Nephron (organoid): ENCODE measurements at regions not wholly inside any gene's neighbourhood (a gene's known extent, or its start where the extent isn't known, plus 50 kb on each side); places are given as distances from the start of the nearest gene placed in this dataset.

ENCODE experiments used
- H3K27ac Mint-ChIP-seq, 3 experiments: 2 replicates each; pipeline ENCODE4 v1.8.0; 2020; ENCODE audit warnings: mixed read lengths in 3 of 3, mild to moderate bottlenecking in 2 of 3, moderate library complexity in 1 of 3
- H3K27me3 Mint-ChIP-seq: 2 replicates; pipeline ENCODE4 v1.8.0; 2021; ENCODE audit warnings: low read depth, mild to moderate bottlenecking, moderate library complexity, mixed read lengths
- H3K36me3 Mint-ChIP-seq: 2 replicates; pipeline ENCODE4 v1.8.0; 2020; ENCODE audit warnings: low read depth, mixed read lengths
- H3K4me1 Mint-ChIP-seq: 2 replicates; pipeline ENCODE4 v1.8.0; 2020; ENCODE audit warnings: mixed read lengths
- H3K4me3 Mint-ChIP-seq, 3 experiments: 2 replicates each; pipeline ENCODE4 v1.8.0; 2020; ENCODE audit warnings: mild to moderate bottlenecking in 3 of 3, mixed read lengths in 3 of 3, moderate library complexity in 2 of 3
- H3K9me3 Mint-ChIP-seq: 2 replicates; pipeline ENCODE4 v1.8.0; 2020; ENCODE audit warnings: mixed read lengths
- TF ChIP-seq, protein P1 (sequence below), 3 experiments: fragments of 200-600 bp; sonication (generic); IDR thresholded peaks; one replicate each; pipeline ENCODE4 v1.5.0; 2021; ENCODE audit warnings: antibody characterized with exemption in 3 of 3; ENCODE audit not compliant: unreplicated experiment in 3 of 3

DNA sequence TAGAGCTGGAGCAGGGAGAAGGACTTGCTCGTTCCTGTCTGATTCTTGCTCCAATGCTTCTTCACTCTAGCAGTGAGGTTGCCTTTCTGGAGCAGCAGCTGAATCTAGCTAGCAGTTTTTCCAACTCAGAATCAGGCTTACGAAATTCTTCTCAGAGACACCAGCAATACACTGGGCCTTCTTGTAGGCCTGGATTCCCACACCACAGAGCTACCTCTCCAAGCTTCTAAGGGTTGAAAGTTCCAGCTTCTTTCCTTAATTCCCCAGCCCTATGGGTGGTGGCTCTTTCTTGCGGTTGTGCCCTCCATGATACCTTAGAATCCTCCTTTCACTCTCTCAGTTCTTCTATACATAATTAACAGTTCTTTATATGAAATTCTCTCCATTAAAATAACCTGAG, 586.6 kb downstream of the INHBA start:
- H3K4me1 Mint-ChIP-seq: peaks cover 5% of the 10 kb centered on the region
- H3K9me3 Mint-ChIP-seq: peaks cover 5% of the 10 kb centered on the region
- TF ChIP-seq, protein P1, sequence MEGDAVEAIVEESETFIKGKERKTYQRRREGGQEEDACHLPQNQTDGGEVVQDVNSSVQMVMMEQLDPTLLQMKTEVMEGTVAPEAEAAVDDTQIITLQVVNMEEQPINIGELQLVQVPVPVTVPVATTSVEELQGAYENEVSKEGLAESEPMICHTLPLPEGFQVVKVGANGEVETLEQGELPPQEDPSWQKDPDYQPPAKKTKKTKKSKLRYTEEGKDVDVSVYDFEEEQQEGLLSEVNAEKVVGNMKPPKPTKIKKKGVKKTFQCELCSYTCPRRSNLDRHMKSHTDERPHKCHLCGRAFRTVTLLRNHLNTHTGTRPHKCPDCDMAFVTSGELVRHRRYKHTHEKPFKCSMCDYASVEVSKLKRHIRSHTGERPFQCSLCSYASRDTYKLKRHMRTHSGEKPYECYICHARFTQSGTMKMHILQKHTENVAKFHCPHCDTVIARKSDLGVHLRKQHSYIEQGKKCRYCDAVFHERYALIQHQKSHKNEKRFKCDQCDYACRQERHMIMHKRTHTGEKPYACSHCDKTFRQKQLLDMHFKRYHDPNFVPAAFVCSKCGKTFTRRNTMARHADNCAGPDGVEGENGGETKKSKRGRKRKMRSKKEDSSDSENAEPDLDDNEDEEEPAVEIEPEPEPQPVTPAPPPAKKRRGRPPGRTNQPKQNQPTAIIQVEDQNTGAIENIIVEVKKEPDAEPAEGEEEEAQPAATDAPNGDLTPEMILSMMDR (IDR thresholded peaks at IDR 0.05; ENCODE audit: unreplicated experiment in 3 of 3): no peak
- no peak overlapping the region for H3K27ac Mint-ChIP-seq
- no peaks in the 10 kb centered on the region for H3K36me3 Mint-ChIP-seq
- no peaks in the 10 kb centered on the region for H3K27me3 Mint-ChIP-seq
- H3K4me3 Mint-ChIP-seq: no peak overlapping the region

DNA sequence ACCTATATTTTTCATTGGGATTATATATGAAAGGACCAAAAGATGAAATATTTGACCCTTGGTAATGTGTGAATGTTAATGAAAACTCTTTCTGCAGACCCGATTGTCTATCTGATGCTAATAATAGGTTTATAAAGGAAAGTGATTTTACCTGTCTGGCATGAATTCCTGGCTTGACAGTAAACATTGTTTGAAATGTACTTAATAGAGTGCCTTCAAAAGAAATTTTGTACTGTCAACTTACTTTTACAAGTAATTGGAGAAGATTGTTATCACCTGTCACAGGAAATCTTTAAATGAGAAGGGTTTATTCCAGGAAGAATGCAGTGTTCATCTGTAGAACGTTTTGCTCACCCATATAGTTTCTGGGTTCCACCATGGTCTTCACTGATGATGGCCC, 588.2 kb downstream of the INHBA start:
- Mint-ChIP-seq H3K4me3 (no peak overlapping the region), H3K27me3 (no peaks in the 10 kb centered on the region), H3K27ac (no peak overlapping the region), H3K9me3 (no peaks in the 10 kb centered on the region), H3K4me1 (peaks cover 5% of the 10 kb centered on the region), H3K36me3 (no peaks in the 10 kb centered on the region)
- TF ChIP-seq, protein P1 (IDR thresholded peaks at IDR 0.05; ENCODE audit: unreplicated experiment in 3 of 3): no peak

DNA sequence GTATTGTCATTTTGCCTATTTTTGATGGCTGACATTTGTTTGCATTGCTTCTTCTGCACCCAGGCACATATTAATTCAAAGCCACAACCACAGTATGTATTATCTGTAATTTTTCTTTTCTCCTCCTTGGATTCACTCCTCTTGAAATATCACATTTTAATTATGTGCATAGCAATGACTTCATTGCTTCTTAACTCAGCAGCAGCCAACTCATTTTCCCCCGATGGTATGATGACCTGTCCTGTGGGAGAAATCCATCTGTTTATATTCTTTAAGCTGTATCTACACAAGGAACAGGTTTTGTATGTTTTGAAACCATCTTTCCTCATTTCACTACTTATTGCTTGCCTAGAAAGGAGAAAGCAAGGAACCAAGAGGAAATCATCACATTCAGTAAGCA, 588.8 kb downstream of the INHBA start:
- H3K9me3 Mint-ChIP-seq: no peaks in the 10 kb centered on the region

DNA sequence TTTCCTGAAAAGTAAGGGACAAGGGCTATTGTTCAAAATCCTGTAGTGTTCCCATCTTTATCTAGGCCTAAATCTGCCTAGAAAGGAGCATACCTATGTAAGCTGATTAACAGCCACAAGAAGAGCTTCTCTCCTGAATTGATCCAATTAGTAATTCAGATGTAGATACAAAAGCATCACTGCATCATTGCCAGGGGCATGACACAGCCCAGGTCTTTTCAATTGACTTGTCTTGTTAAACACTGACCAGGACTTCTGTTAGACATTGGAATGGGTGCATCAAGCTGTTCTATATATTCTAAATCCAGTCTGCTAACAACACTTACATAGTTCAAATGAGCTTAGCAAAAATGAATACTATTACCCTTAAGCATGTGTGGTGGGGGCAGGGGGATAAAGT, 589.2 kb downstream of the INHBA start:
- Mint-ChIP-seq H3K27me3 (no peaks in the 10 kb centered on the region), H3K9me3 (no peaks in the 10 kb centered on the region), H3K36me3 (no peaks in the 10 kb centered on the region), H3K4me1 (peaks cover 5% of the 10 kb centered on the region), H3K27ac (peak overlapping the region in 1 of 3 experiments; percentile 10), H3K4me3 (no peak overlapping the region)
- TF ChIP-seq, protein P1 (IDR thresholded peaks at IDR 0.05; ENCODE audit: unreplicated experiment in 3 of 3): no peak

More for the DNA sequence above, 588.8 kb downstream of the INHBA start:
- TF ChIP-seq, protein P1 (IDR thresholded peaks at IDR 0.05; ENCODE audit: unreplicated experiment in 3 of 3): no peak
- H3K36me3 Mint-ChIP-seq: no peaks in the 10 kb centered on the region
- peaks cover 5% of the 10 kb centered on the region for H3K4me1 Mint-ChIP-seq
- peak overlapping the region in 2 of 3 experiments; percentile 5 to 10 for H3K27ac Mint-ChIP-seq
- no peaks in the 10 kb centered on the region for H3K27me3 Mint-ChIP-seq
- no peak overlapping the region for H3K4me3 Mint-ChIP-seq

DNA sequence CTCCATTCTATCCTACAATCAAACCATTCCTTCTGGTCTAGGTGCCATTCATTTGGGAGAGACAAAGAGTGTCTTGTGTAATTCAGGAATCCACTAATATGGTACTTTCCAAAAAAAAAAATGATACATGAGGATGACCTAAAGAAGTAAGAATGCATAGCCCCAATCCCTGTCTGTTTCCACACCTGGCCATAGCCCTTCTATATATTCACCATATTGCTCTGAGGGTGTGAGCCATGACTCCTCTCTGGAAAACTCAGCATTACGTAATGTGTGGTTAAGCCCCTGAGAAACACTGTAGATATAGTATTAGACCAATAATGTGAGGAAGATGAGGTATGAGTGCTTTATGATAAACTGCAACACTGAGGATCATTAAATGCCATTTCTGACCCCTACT, 592.7 kb downstream of the INHBA start:
- TF ChIP-seq, protein P1 (IDR thresholded peaks at IDR 0.05; ENCODE audit: unreplicated experiment in 3 of 3): no peak
- Mint-ChIP-seq H3K9me3 (no peaks in the 10 kb centered on the region), H3K36me3 (no peaks in the 10 kb centered on the region), H3K4me1 (peaks cover 15% of the 10 kb centered on the region), H3K27ac (no peak overlapping the region), H3K27me3 (no peaks in the 10 kb centered on the region), H3K4me3 (no peak overlapping the region)

DNA sequence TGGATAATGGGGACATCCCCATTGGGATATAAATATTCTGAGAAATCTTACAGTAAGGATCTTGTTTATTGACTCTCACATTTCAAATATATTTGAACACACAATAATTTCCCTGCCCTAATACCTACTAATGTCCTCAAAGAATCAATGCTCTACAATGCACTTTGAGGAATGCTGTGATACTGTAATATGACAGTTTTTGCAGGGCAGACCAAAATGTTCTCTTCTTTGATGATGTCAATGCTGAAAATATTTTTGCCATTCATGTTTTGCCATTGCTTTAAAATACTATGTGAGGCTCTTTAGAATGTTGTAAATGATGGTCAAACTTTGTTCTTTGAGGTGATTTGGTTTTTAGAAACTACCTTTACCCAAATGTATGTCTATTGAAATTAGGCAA, 594.1 kb downstream of the INHBA start:
- Mint-ChIP-seq H3K27ac (no peak overlapping the region), H3K4me3 (no peak overlapping the region), H3K4me1 (peaks cover 18% of the 10 kb centered on the region), H3K27me3 (no peaks in the 10 kb centered on the region), H3K36me3 (no peaks in the 10 kb centered on the region), H3K9me3 (no peaks in the 10 kb centered on the region)
- TF ChIP-seq, protein P1 (IDR thresholded peaks at IDR 0.05; ENCODE audit: unreplicated experiment in 3 of 3): no peak
